H1 (cell line): ENCODE measurements at regions not wholly inside any gene's neighbourhood (a gene's known extent, or its start where the extent isn't known, plus 50 kb on each side); places are given as distances from the start of the nearest gene placed in this dataset.

Experiments
- CTCF ChIA-PET: fragments of 300-600 bp; sonication (Branson Sonifier 250); formaldehyde crosslinking; loops from one replicate; lab custom pipeline; 2021; ENCODE audit not compliant: partially characterized antibody; lab: Charles Lee
- POLR2A ChIA-PET: fragments of 300-600 bp; sonication (Branson Sonifier 250); formaldehyde crosslinking; loops from one replicate; lab custom pipeline; 2021; ENCODE audit warnings: inconsistent platforms; ENCODE audit not compliant: partially characterized antibody; lab: Charles Lee
- DNase-seq, 2 experiments: peaks; one replicate each; pipeline versions ENCODE4 v3.0.0 to v3.0.0-alpha.2; 2010 to 2022; ENCODE audit warnings: low spot score in 2 of 2, low read depth in 1 of 2, mixed read lengths in 1 of 2
- FAIRE-seq: peaks from 2 replicates; lab custom pipeline; 2011; peaks lifted over from hg19 to GRCh38; lab: Jason Lieb, UNC
- H2AFZ ChIP-seq: 2 replicates; pipeline ENCODE4 v1.8.1; 2012; ENCODE audit warnings: low read length, inconsistent platforms
- H2AK5ac ChIP-seq: 2 replicates; pipeline ENCODE4 v1.6.1; 2013; ENCODE audit warnings: low read depth, low read length
- H2BK120ac ChIP-seq: replicated peaks from 2 replicates; pipeline ENCODE3; 2013; ENCODE audit warnings: low read depth, low read length, inconsistent platforms
- H2BK12ac ChIP-seq: 2 replicates; pipeline ENCODE4 v1.6.1; 2013; ENCODE audit warnings: low read depth, low read length
- H2BK15ac ChIP-seq: 2 replicates; pipeline ENCODE4 v1.6.1; 2013; ENCODE audit warnings: low read length
- H2BK20ac ChIP-seq: 2 replicates; pipeline ENCODE4 v1.6.1; 2013; ENCODE audit warnings: low read length
- H2BK5ac ChIP-seq: 2 replicates; pipeline ENCODE4 v1.6.1; 2013; ENCODE audit warnings: low read depth, low read length
- H3K14ac ChIP-seq: 2 replicates; pipeline ENCODE4 v1.6.1; 2013; ENCODE audit warnings: inconsistent platforms; ENCODE audit not compliant: insufficient read length
- H3K18ac ChIP-seq: 2 replicates; pipeline ENCODE4 v1.6.1; 2013; ENCODE audit warnings: low read length; ENCODE audit errors: extremely low read depth
- H3K23ac ChIP-seq: 2 replicates; pipeline ENCODE4 v1.6.1; 2013; ENCODE audit warnings: inconsistent platforms; ENCODE audit not compliant: insufficient read length
- H3K23me2 ChIP-seq: 2 replicates; pipeline ENCODE4 v1.6.1; 2013; ENCODE audit warnings: low read depth, low read length
- H3K27ac ChIP-seq: 2 replicates; pipeline ENCODE4 v1.6.1; 2011; ENCODE audit warnings: low read depth, low read length, inconsistent platforms
- H3K27me3 ChIP-seq, 4 experiments: replicated peaks in 1 of 4; 1 replicate in 1 of 4; 2 replicates in 3 of 4; pipeline versions ENCODE4 v1.6.1 to v1.8.1; 2011 to 2013; ENCODE audit warnings: low read length in 3 of 4, mild to moderate bottlenecking in 3 of 4, inconsistent platforms in 2 of 4, mixed read lengths in 2 of 4, moderate library complexity in 1 of 4; ENCODE audit not compliant: control insufficient read depth in 3 of 4, insufficient read depth in 3 of 4; ENCODE audit errors: extremely low read depth in 1 of 4
- H3K36me3 ChIP-seq, 4 experiments: 2 replicates each; pipeline versions ENCODE4 v1.6.1 to v1.8.1; 2011 to 2013; ENCODE audit warnings: mild to moderate bottlenecking in 4 of 4, low read length in 3 of 4, moderate library complexity in 2 of 4, control low read depth in 1 of 4, inconsistent platforms in 1 of 4; ENCODE audit not compliant: insufficient read depth in 4 of 4, control insufficient read depth in 2 of 4
- H3K4ac ChIP-seq: replicated peaks from 2 replicates; pipeline ENCODE3; 2013; ENCODE audit warnings: low read length, low read depth, mixed read lengths, inconsistent platforms; ENCODE audit not compliant: insufficient read length
- H3K4me1 ChIP-seq, 4 experiments: replicated peaks in 1 of 4; 1 replicate in 1 of 4; 2 replicates in 3 of 4; pipeline versions ENCODE4 v1.6.1 to v1.8.1; 2011 to 2013; ENCODE audit warnings: low read length in 3 of 4, inconsistent platforms in 2 of 4, mixed read lengths in 1 of 4; ENCODE audit not compliant: insufficient read depth in 4 of 4, control insufficient read depth in 3 of 4
- H3K4me2 ChIP-seq, 2 experiments: 2 replicates each; pipeline versions ENCODE4 v1.6.1 to v1.8.1; 2011 to 2013; ENCODE audit warnings: low read depth in 2 of 2, low read length in 2 of 2, control low read depth in 1 of 2, inconsistent platforms in 1 of 2, mild to moderate bottlenecking in 1 of 2; ENCODE audit not compliant: insufficient read depth in 1 of 2
- H3K4me3 ChIP-seq, 4 experiments: fragments of 200-600, 300-600 bp in 1 of 4; sonication (generic), shearing (Covaris generic), sonication (Bioruptor Twin) in 1 of 4; 2 replicates each; pipeline versions ENCODE4 v1.5.1 to v1.8.1; 2011 to 2016; ENCODE audit warnings: low read length in 4 of 4, low read depth in 3 of 4, control low read depth in 2 of 4, inconsistent platforms in 2 of 4, mild to moderate bottlenecking in 2 of 4, mixed read lengths in 1 of 4, moderate library complexity in 1 of 4; ENCODE audit not compliant: insufficient read depth in 2 of 4; ENCODE audit errors: extremely low read depth in 1 of 4
- H3K56ac ChIP-seq: replicated peaks from 2 replicates; pipeline ENCODE3; 2013; ENCODE audit warnings: low read depth, mild to moderate bottlenecking, mixed read lengths, low read length, inconsistent platforms; ENCODE audit not compliant: insufficient read length
- H3K79me1 ChIP-seq: 2 replicates; pipeline ENCODE4 v1.6.1; 2013; ENCODE audit warnings: low read depth, low read length, control low read depth
- H3K79me2 ChIP-seq, 2 experiments: 2 replicates each; pipeline versions ENCODE4 v1.6.1 to v1.8.1; 2012 to 2013; ENCODE audit warnings: low read length in 2 of 2, mild to moderate bottlenecking in 2 of 2, inconsistent platforms in 1 of 2; ENCODE audit not compliant: insufficient read depth in 2 of 2, control insufficient read depth in 1 of 2
- H3K9ac ChIP-seq, 4 experiments: replicated peaks in 1 of 4; 1 replicate in 1 of 4; 2 replicates in 3 of 4; pipeline versions ENCODE4 v1.6.1 to v1.8.1; 2011 to 2013; ENCODE audit warnings: low read depth in 3 of 4, low read length in 3 of 4, control low read depth in 2 of 4, mild to moderate bottlenecking in 2 of 4, moderate library complexity in 2 of 4, inconsistent platforms in 1 of 4; ENCODE audit errors: extremely low read depth in 1 of 4
- H3K9me3 ChIP-seq, 2 experiments: 2 replicates each; pipeline versions ENCODE4 v1.6.1 to v1.8.1; 2012 to 2013; ENCODE audit warnings: mild to moderate bottlenecking in 2 of 2, moderate library complexity in 2 of 2, control low read depth in 1 of 2, inconsistent platforms in 1 of 2, low read depth in 1 of 2, low read length in 1 of 2, mixed read lengths in 1 of 2; ENCODE audit not compliant: insufficient read depth in 2 of 2
- H4K20me1 ChIP-seq, 2 experiments: replicated peaks in 1 of 2; 2 replicates each; pipeline versions ENCODE3 to v1.8.1; 2011 to 2013; ENCODE audit warnings: inconsistent platforms in 2 of 2, low read length in 2 of 2, mild to moderate bottlenecking in 1 of 2; ENCODE audit not compliant: insufficient read depth in 2 of 2, control insufficient read depth in 1 of 2
- H4K5ac ChIP-seq: 2 replicates; pipeline ENCODE4 v1.6.1; 2013; ENCODE audit warnings: low read length, low read depth, mixed read lengths, inconsistent platforms; ENCODE audit not compliant: insufficient read length
- H4K8ac ChIP-seq: 2 replicates; pipeline ENCODE4 v1.8.0; 2013; ENCODE audit warnings: mild to moderate bottlenecking, moderate library complexity, low read length, inconsistent platforms; ENCODE audit not compliant: insufficient read depth; ENCODE audit errors: extremely low read depth
- H4K91ac ChIP-seq: replicated peaks from 2 replicates; pipeline ENCODE3; 2013; ENCODE audit warnings: low read length, mixed read lengths, inconsistent platforms; ENCODE audit not compliant: insufficient read length
- ASH2L ChIP-seq: fragments of 200-600, 300-600 bp; sonication (generic); IDR thresholded peaks from one replicate; pipeline ENCODE4 v1.7.1; 2017; ENCODE audit warnings: low read length
- ATF3 ChIP-seq: IDR thresholded peaks from 2 replicates; pipeline ENCODE4 v1.6.1; 2011; ENCODE audit warnings: low read depth, mild to moderate bottlenecking, low read length; ENCODE audit not compliant: insufficient read depth
- BRCA1 ChIP-seq: IDR thresholded peaks from 2 replicates; pipeline ENCODE4 v1.6.1; 2012; ENCODE audit warnings: low read depth, low read length, improper control_type of control experiment
- CREB1 ChIP-seq: IDR thresholded peaks from 2 replicates; pipeline ENCODE4 v1.6.1; 2012; ENCODE audit warnings: inconsistent platforms
- CTBP2 ChIP-seq: IDR thresholded peaks from 2 replicates; pipeline ENCODE4 v1.7.0; 2011; ENCODE audit warnings: borderline replicate concordance, mild to moderate bottlenecking, moderate library complexity, mixed read lengths, low read length; ENCODE audit not compliant: insufficient read depth, insufficient read length
- KDM1A ChIP-seq: fragments of 200-600, 300-600 bp; sonication (generic); IDR thresholded peaks from 2 replicates; pipeline ENCODE4 v1.7.1; 2016; ENCODE audit warnings: mild to moderate bottlenecking, low read length, borderline replicate concordance
- RXRA ChIP-seq: IDR thresholded peaks from 2 replicates; pipeline ENCODE4 v1.6.1; 2011; ENCODE audit warnings: low read depth, mild to moderate bottlenecking, low read length, moderate library complexity; ENCODE audit not compliant: insufficient read depth
- SIN3A ChIP-seq, 2 experiments: IDR thresholded peaks in 1 of 2; conservative IDR thresholded peaks in 1 of 2; 2 replicates each; pipeline ENCODE4 v1.6.1; 2011 to 2012; ENCODE audit warnings: low read length in 2 of 2, improper control_type of control experiment in 1 of 2, low read depth in 1 of 2, mild to moderate bottlenecking in 1 of 2
- SIX5 ChIP-seq: IDR thresholded peaks from 2 replicates; pipeline ENCODE4 v1.6.1; 2011; ENCODE audit warnings: mild to moderate bottlenecking, low read depth, low read length
- SP1 ChIP-seq: IDR thresholded peaks from 2 replicates; pipeline ENCODE4 v1.6.1; 2011; ENCODE audit warnings: low read depth, low read length
- SP4 ChIP-seq: IDR thresholded peaks from 2 replicates; pipeline ENCODE4 v1.6.1; 2012; ENCODE audit warnings: low read length, inconsistent platforms
- SRF ChIP-seq: IDR thresholded peaks from 2 replicates; pipeline ENCODE4 v1.6.1; 2011; ENCODE audit warnings: mild to moderate bottlenecking, low read depth, low read length, moderate library complexity
- TAF7 ChIP-seq: optimal IDR thresholded peaks from 2 replicates; pipeline ENCODE3; 2011; ENCODE audit warnings: low read depth, mild to moderate bottlenecking, inconsistent platforms, low read length, moderate library complexity, borderline replicate concordance
- USF2 ChIP-seq: IDR thresholded peaks from 2 replicates; pipeline ENCODE4 v1.6.1; 2011; ENCODE audit warnings: low read length, improper control_type of control experiment
- YY1 ChIP-seq: IDR thresholded peaks from 2 replicates; pipeline ENCODE4 v1.6.1; 2011; ENCODE audit warnings: low read depth, mild to moderate bottlenecking, low read length

- no peaks in the 10 kb centered on the region for H3K27me3 ChIP-seq
- no peaks in the 10 kb centered on the region for H3K4me1 ChIP-seq
- no peaks in the 10 kb centered on the region for H3K79me2 ChIP-seq
- H4K8ac ChIP-seq, result no peak overlapping the region
- no peaks in the 10 kb centered on the region for H3K23me2 ChIP-seq
- H3K4me2 ChIP-seq, result no peak overlapping the region
- no peak overlapping the region for H3K23ac ChIP-seq
- no peak overlapping the region for H2BK20ac ChIP-seq
- no peak overlapping the region for H2BK5ac ChIP-seq
- no peak overlapping the region for H2BK12ac ChIP-seq
- no peak overlapping the region for H3K9ac ChIP-seq
- no peak for DNase-seq
- no peak overlapping the region for H4K5ac ChIP-seq
- ChIA-PET CTCF (no interaction called here), POLR2A (no interaction called here)
- no peak for FAIRE-seq
- no peak overlapping the region for H2AFZ ChIP-seq
- H3K4ac ChIP-seq, result no peak overlapping the region
- no peaks in the 10 kb centered on the region for H4K20me1 ChIP-seq
- no peak overlapping the region for H3K27ac ChIP-seq
- H4K91ac ChIP-seq, result no peak overlapping the region
- no peaks in the 10 kb centered on the region for H3K79me1 ChIP-seq
- H3K56ac ChIP-seq, result no peak overlapping the region
- H3K9me3 ChIP-seq, result no peaks in the 10 kb centered on the region
- no peak overlapping the region for H2BK120ac ChIP-seq
- no peak overlapping the region for H2BK15ac ChIP-seq
- H3K14ac ChIP-seq, result no peak overlapping the region
- H3K18ac ChIP-seq, result no peak overlapping the region
- no peaks in the 10 kb centered on the region for H3K36me3 ChIP-seq
- H2AK5ac ChIP-seq, result no peak overlapping the region
- H3K4me3 ChIP-seq, result no peak overlapping the region
- TF ChIP-seq SRF, result no peak
- no peak for TF ChIP-seq SP4
- TF ChIP-seq SIN3A (conservative IDR thresholded peaks at IDR 0.05 in 1 of 2, IDR thresholded peaks at IDR 0.05 in 1 of 2; ENCODE audit: low read depth in 1 of 2, low read length in 2 of 2), result no peak
- no peak for TF ChIP-seq BRCA1
- TF ChIP-seq SIX5, result no peak
- no peak for TF ChIP-seq CREB1
- TF ChIP-seq CTBP2, result no peak
- no peak for TF ChIP-seq TAF7
- no peak for TF ChIP-seq YY1
- TF ChIP-seq SP1, result no peak
- no peak for TF ChIP-seq ASH2L
- no peak for TF ChIP-seq USF2
- TF ChIP-seq RXRA, result no peak
- no peak for TF ChIP-seq ATF3
- no peak for TF ChIP-seq KDM1A
Observed at GRCh38 chr5:153926201-153926600, 112.5 kb downstream of the FAM114A2 start.
